Esophagus muscularis mucosa (tissue), 3 donors: ENCODE measurements at regions not wholly inside any gene's neighbourhood (a gene's known extent, or its start where the extent isn't known, plus 50 kb on each side); places are given as distances from the start of the nearest gene placed in this dataset.

Experiments
- CTCF ChIP-seq, 3 experiments: fragments of 200-600 bp in 2 of 3; fragments of 450-650 bp in 1 of 3; sonication (generic) in 2 of 3; IDR thresholded peaks; one replicate each; pipeline ENCODE4 v1.5.1; 2017 to 2019; ENCODE audit warnings: antibody characterized with exemption in 3 of 3, mild to moderate bottlenecking in 2 of 3, moderate library complexity in 1 of 3
- POLR2A ChIP-seq: fragments of 450-650 bp; IDR thresholded peaks from one replicate; pipeline ENCODE4 v1.6.1; 2017; ENCODE audit warnings: antibody characterized with exemption, moderate library complexity, mild to moderate bottlenecking, low read depth

- no peak for TF ChIP-seq CTCF (IDR thresholded peaks at IDR 0.05)
- TF ChIP-seq POLR2A, result no peak
Observed at GRCh38 chr5:106135473-106135872, 1535.3 kb downstream of the EFNA5 start.
